PFSK-1 (cell line): ENCODE measurements at regions not wholly inside any gene's neighbourhood (a gene's known extent, or its start where the extent isn't known, plus 50 kb on each side); places are given as distances from the start of the nearest gene placed in this dataset.

Experiments used
- FOXP2 ChIP-seq: optimal IDR thresholded peaks from 2 replicates; pipeline ENCODE3; 2011; ENCODE audit warnings: borderline replicate concordance, control low read depth, inconsistent platforms; ENCODE audit not compliant: insufficient read depth; ENCODE audit errors: extremely low read length, extremely low read depth
- POLR2AphosphoS5 ChIP-seq: IDR thresholded peaks from 2 replicates; pipeline ENCODE4 v1.6.1; 2012; ENCODE audit warnings: low read depth, mild to moderate bottlenecking, control low read depth, low read length, moderate library complexity
- SIN3A ChIP-seq: IDR thresholded peaks from 2 replicates; pipeline ENCODE4 v1.6.1; 2012; ENCODE audit warnings: mild to moderate bottlenecking, low read length, moderate library complexity, borderline replicate concordance; ENCODE audit not compliant: insufficient read depth
- TAF1 ChIP-seq: IDR thresholded peaks from 2 replicates; pipeline ENCODE4 v1.6.1; 2012; ENCODE audit warnings: low read length, control low read depth, borderline replicate concordance; ENCODE audit not compliant: insufficient read depth
- TF ChIP-seq, protein P1 (sequence below), 2 experiments: IDR thresholded peaks; 2 replicates each; pipeline versions ENCODE4 v1.6.1 to v1.8.0; 2011 to 2012; ENCODE audit warnings: low read depth in 2 of 2, low read length in 2 of 2, control low read depth in 1 of 2, inconsistent platforms in 1 of 2, mild to moderate bottlenecking in 1 of 2, moderate library complexity in 1 of 2; ENCODE audit not compliant: insufficient read depth in 1 of 2

DNA sequence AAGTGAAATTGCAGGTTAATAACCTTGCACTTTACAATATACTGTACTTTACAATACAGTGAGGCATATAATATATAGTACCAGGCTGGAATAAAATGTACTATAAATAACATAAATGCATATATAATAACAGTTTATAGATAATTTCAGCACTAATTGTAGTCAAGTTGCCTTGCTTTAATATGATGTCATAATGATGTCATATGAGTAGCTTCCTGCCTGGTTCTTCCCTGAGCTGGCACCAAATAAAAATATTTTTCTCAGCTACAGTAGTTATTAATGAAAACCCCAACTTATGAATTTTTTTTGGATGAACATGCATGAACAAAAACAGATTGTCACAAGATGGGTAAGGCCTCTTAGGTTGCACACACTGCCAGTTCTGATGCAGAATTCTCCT, 816.7 kb downstream of the XPNPEP1 start:
- TF ChIP-seq, protein P1, sequence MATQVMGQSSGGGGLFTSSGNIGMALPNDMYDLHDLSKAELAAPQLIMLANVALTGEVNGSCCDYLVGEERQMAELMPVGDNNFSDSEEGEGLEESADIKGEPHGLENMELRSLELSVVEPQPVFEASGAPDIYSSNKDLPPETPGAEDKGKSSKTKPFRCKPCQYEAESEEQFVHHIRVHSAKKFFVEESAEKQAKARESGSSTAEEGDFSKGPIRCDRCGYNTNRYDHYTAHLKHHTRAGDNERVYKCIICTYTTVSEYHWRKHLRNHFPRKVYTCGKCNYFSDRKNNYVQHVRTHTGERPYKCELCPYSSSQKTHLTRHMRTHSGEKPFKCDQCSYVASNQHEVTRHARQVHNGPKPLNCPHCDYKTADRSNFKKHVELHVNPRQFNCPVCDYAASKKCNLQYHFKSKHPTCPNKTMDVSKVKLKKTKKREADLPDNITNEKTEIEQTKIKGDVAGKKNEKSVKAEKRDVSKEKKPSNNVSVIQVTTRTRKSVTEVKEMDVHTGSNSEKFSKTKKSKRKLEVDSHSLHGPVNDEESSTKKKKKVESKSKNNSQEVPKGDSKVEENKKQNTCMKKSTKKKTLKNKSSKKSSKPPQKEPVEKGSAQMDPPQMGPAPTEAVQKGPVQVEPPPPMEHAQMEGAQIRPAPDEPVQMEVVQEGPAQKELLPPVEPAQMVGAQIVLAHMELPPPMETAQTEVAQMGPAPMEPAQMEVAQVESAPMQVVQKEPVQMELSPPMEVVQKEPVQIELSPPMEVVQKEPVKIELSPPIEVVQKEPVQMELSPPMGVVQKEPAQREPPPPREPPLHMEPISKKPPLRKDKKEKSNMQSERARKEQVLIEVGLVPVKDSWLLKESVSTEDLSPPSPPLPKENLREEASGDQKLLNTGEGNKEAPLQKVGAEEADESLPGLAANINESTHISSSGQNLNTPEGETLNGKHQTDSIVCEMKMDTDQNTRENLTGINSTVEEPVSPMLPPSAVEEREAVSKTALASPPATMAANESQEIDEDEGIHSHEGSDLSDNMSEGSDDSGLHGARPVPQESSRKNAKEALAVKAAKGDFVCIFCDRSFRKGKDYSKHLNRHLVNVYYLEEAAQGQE (IDR thresholded peaks at IDR 0.05; ENCODE audit: insufficient read depth in 1 of 2, low read depth in 2 of 2, low read length in 2 of 2), result no peak
- TF ChIP-seq SIN3A (no peak), POLR2AphosphoS5 (no peak)

DNA sequence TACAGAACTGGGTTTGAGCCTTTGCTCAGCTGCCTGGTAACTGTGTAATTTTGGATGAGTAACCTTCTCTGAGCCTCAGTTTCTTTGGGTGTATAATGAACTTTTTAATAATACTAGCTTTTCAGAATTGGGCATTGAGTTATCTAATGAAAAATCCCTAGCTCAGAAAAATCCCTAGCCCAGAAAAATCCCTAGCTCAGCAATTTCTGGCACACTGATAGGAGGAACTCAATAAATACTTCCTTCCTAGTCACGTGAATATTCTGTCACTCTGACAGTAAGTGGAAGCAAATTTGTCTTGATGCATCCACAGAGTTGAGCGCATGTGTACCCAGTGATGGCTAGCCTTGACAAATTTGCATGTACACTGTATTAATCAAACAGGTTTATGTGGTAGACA, 817.6 kb downstream of the XPNPEP1 start:
- TF ChIP-seq TAF1 (no peak), POLR2AphosphoS5 (no peak), FOXP2 (no peak), SIN3A (no peak)
- TF ChIP-seq, protein P1 (IDR thresholded peaks at IDR 0.05; ENCODE audit: insufficient read depth in 1 of 2, low read depth in 2 of 2, low read length in 2 of 2), result no peak

DNA sequence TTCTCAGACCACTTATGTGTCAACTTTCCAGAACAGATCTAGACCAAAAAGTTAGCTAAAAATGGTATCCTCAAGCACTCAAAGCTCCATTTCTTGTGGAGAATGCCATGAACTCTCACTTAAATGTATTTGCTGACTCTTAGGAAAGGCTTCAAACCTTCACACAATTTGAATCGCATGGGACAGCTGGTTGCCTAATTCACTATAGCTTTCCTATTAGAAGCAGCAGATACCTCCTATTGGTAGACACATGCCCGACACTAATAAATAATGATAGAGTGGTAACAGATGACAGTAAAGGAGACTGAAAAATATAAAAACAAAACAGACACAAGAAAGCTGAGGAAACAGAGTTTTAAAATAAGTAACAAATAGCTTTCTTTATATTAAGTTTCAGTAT, 818.5 kb downstream of the XPNPEP1 start:
- no peak for TF ChIP-seq TAF1
- no peak for TF ChIP-seq POLR2AphosphoS5
- no peak for TF ChIP-seq FOXP2
- TF ChIP-seq, protein P1 (IDR thresholded peaks at IDR 0.05; ENCODE audit: insufficient read depth in 1 of 2, low read depth in 2 of 2, low read length in 2 of 2), result no peak
- no peak for TF ChIP-seq SIN3A

DNA sequence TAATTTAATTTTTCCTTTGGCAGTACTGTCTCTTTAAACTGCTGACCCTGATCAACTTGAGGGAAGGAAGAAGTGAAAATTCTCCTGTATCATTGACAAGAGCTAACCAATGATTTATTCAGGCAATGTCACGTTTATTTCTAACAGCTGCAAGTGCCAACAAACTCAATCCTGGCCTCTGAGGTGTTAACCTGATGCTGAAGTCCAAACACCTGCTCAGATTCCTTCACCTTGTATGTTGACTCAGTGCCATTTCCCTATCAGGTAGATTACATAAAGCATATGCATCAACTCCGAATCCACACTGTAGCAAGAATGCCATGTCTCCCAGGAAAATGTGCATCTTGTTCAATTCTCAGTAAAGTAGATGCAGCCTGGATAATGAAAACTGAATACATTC, 820.0 kb downstream of the XPNPEP1 start:
- TF ChIP-seq, protein P1 (IDR thresholded peaks at IDR 0.05; ENCODE audit: insufficient read depth in 1 of 2, low read depth in 2 of 2, low read length in 2 of 2), result no peak
- TF ChIP-seq TAF1, result no peak
- TF ChIP-seq POLR2AphosphoS5, result no peak
- no peak for TF ChIP-seq FOXP2
- no peak for TF ChIP-seq SIN3A

DNA sequence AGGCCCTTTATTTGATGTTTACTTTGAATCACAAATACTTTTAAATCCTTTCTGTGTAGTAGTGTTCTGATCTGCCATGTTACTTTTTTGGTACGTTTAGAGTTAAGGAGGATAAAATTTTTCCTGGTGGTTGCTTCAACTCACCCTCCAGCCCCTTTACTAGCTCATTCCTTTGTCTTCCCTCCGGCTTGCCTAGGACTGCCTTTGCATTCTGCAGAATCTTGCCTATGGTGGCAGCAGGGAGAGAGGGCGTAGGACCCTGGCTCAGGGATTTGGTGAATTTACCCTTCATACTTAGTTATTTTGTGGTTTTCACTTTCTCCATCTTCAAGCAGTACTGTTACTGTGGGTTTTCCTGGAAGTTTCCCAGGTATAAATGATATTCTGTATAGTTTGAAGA, 833.5 kb downstream of the XPNPEP1 start:
- TF ChIP-seq, protein P1 (IDR thresholded peaks at IDR 0.05; ENCODE audit: insufficient read depth in 1 of 2, low read depth in 2 of 2, low read length in 2 of 2), result no peak
- TF ChIP-seq FOXP2 (no peak), POLR2AphosphoS5 (no peak), SIN3A (no peak), TAF1 (no peak)
